ENCODE measurements at regions not wholly inside any gene's neighbourhood (a gene's known extent, or its start where the extent isn't known, plus 50 kb on each side); places are given as distances from the start of the nearest gene placed in this dataset.

DNA sequence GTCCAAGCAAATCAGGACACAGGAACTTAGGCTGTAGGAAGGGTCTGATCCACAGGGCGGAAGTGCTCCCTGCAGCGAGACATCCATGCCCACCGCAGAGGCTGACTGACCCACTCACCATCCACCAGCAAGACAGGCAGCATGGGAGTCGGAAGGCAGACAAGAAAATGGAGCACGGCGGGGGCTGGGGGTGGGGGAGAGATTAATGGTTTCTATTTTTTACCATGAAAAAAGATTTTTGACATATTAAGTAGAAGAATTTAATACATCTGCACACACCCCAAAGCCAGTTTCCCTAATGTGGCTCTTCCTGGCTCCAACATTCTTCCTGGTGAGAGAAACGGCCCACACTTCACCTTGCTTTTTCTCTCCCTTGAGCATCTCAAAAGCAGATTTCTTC lies 55.1 kb upstream of the ST8SIA3 start:
- Mint-ChIP-seq H3K27me3 (peaks cover 3 to 23% of the 10 kb centered on the region in 2 donors), H3K9me3 (no peaks in the 10 kb centered on the region), H3K36me3 (no peaks in the 10 kb centered on the region), H3K4me1 (no peaks in the 10 kb centered on the region), H3K27ac (no peak overlapping the region), H3K4me3 (no peak overlapping the region)
- CTCF ChIA-PET, result no interaction called here
- ATAC-seq (replicated peaks in 1 of 4) (no peak), DNase-seq (no peak)
- WGBS (ENCODE audit: insufficient coverage), result 58% methylated on average over 1 of the region's 7 CpGs
- Histone ChIP-seq H3K27me3 (replicated peaks in 1 of 2; ENCODE audit: control insufficient read depth in 2 of 2, extremely low read depth in 1 of 2, insufficient read depth in 2 of 2, low read length in 1 of 2) (peaks cover 0 to 7% of the 10 kb centered on the region in 2 experiments), H3K36me3 (ENCODE audit: control insufficient read depth in 2 of 2, extremely low read depth in 1 of 2, insufficient read depth in 1 of 2, low read length in 1 of 2) (no peaks in the 10 kb centered on the region), H3K4me1 (ENCODE audit: control insufficient read depth in 1 of 2, extremely low read depth in 1 of 2, insufficient read depth in 2 of 2, low read length in 2 of 2) (no peaks in the 10 kb centered on the region), H3K4me3 (ENCODE audit: control insufficient read depth in 1 of 2, extremely low read depth in 1 of 2, low read length in 1 of 2) (no peak overlapping the region), H3K9me3 (no peaks in the 10 kb centered on the region), H3K27ac (ENCODE audit: low read length) (no peak overlapping the region)
- POLR2A ChIA-PET, result no interaction called here

DNA sequence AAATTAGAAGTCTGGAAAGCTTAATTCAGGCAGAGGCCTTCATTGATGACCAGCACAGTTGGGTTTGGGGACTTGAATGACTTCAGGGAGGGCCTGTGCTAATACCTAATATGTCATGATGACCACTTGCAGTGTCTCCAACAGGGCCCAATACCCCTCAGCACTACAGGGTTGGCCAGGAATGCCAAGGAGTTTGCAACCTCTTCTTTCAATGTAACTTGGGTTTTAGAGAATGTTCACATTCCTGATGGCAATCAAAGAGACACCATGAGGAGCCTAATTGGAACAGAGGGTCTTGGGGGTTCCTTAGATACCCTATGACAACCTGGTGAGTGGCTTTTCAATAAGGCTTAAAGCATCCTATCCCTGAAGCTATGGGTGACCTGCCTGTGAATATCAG lies 52.4 kb upstream of the ST8SIA3 start:
- no peak for DNase-seq
- POLR2A ChIA-PET, result no interaction called here
- no peak overlapping the region for H3K4me3 ChIP-seq (ENCODE audit: control insufficient read depth in 1 of 2, extremely low read depth in 1 of 2, low read length in 1 of 2)
- H3K4me3 Mint-ChIP-seq, result no peak overlapping the region
- H3K27me3 Mint-ChIP-seq, result peaks cover 3 to 23% of the 10 kb centered on the region in 2 donors
- H3K36me3 ChIP-seq (ENCODE audit: control insufficient read depth in 2 of 2, extremely low read depth in 1 of 2, insufficient read depth in 1 of 2, low read length in 1 of 2), result no peaks in the 10 kb centered on the region
- ATAC-seq (replicated peaks in 1 of 4), result no peak
- no peaks in the 10 kb centered on the region for H3K36me3 Mint-ChIP-seq
- H3K4me1 ChIP-seq (ENCODE audit: control insufficient read depth in 1 of 2, extremely low read depth in 1 of 2, insufficient read depth in 2 of 2, low read length in 2 of 2), result no peaks in the 10 kb centered on the region
- no peaks in the 10 kb centered on the region for H3K4me1 Mint-ChIP-seq
- CTCF ChIA-PET, result no interaction called here
- no peaks in the 10 kb centered on the region for H3K9me3 Mint-ChIP-seq
- H3K9me3 ChIP-seq, result no peaks in the 10 kb centered on the region
- H3K27ac ChIP-seq (ENCODE audit: low read length), result no peak overlapping the region
- peaks cover 0 to 7% of the 10 kb centered on the region in 2 experiments for H3K27me3 ChIP-seq (replicated peaks in 1 of 2; ENCODE audit: control insufficient read depth in 2 of 2, extremely low read depth in 1 of 2, insufficient read depth in 2 of 2, low read length in 1 of 2)
- no peak overlapping the region for H3K27ac Mint-ChIP-seq

DNA sequence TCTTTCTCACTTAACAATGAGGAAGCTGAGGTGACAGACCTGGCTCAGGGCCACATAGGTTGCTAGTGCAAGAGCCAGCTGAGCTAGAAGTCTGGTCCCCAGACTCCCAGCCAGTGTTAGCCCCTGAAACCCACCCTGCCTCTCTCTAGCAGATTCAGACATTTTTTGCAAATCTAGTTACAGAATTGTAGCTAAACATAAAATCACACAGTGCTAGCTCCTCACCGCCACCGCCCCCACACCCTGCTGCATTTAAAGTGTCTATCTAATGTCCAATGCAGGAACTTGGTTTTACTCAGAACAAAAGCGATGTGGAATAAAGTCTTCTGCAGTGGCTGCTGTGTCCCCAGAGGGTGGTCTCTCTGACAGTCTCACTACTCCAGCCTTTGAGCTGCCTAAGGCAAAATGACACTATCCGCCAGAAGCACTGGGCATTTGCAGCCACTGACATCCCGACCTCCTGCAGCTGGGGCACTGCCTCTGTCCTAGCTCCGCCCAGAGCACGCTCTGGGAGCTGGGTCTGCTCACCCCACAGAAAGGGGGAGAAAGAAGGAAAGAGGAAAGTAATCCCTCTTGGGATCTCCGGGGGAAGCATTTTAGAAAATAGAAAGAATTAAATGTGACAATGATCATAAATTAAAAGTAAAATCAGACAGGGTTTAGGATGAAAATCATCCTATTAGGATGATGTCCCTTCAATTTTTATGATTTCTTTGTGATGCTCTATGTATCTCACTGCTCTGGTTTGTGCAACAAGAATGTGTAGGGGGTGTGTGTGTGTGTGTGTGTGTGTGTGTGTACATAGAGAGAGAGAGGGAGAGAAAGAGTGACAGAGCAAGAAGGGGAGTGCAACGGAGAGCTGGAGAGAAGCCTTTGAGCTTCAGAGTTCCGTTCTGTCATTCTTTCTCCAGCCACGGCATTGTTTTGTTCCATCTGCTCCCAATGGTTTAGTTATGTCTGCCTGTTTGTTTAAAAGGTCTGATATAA lies 50.5 kb upstream of the ST8SIA3 start:
- Mint-ChIP-seq H3K36me3 (no peaks in the 10 kb centered on the region), H3K9me3 (no peaks in the 10 kb centered on the region), H3K4me1 (no peaks in the 10 kb centered on the region), H3K27me3 (peaks cover 3 to 23% of the 10 kb centered on the region in 2 donors), H3K4me3 (no peak overlapping the region), H3K27ac (no peak overlapping the region)
- H3K36me3 ChIP-seq (ENCODE audit: control insufficient read depth in 2 of 2, extremely low read depth in 1 of 2, insufficient read depth in 1 of 2, low read length in 1 of 2), result no peaks in the 10 kb centered on the region
- H3K4me3 ChIP-seq (ENCODE audit: control insufficient read depth in 1 of 2, extremely low read depth in 1 of 2, low read length in 1 of 2), result no peak overlapping the region
- ChIA-PET POLR2A (no interaction called here), CTCF (no interaction called here)
- 91% methylated on average over 3 of the region's 11 CpGs for WGBS (ENCODE audit: insufficient coverage)
- no peak overlapping the region for H3K27ac ChIP-seq (ENCODE audit: low read length)
- H3K9me3 ChIP-seq, result no peaks in the 10 kb centered on the region
- DNase-seq (no peak), ATAC-seq (replicated peaks in 1 of 4) (no peak)
- no peaks in the 10 kb centered on the region for H3K4me1 ChIP-seq (ENCODE audit: control insufficient read depth in 1 of 2, extremely low read depth in 1 of 2, insufficient read depth in 2 of 2, low read length in 2 of 2)
- peaks cover 0 to 10% of the 10 kb centered on the region in 2 experiments for H3K27me3 ChIP-seq (replicated peaks in 1 of 2; ENCODE audit: control insufficient read depth in 2 of 2, extremely low read depth in 1 of 2, insufficient read depth in 2 of 2, low read length in 1 of 2)
